Stomach (tissue), 8 donors: ENCODE measurements at regions not wholly inside any gene's neighbourhood (a gene's known extent, or its start where the extent isn't known, plus 50 kb on each side); places are given as distances from the start of the nearest gene placed in this dataset.

Source experiments
- DNase-seq, 2 donors: peaks; one replicate each; pipeline versions ENCODE4 v3.0.0 to v3.0.0-alpha.2; 2013 to 2019
- H3K27ac ChIP-seq, 5 donors: fragments of 200-600 bp in 4 of 5; sonication (generic) in 4 of 5; one replicate each; pipeline ENCODE4 v1.5.1; 2013 to 2019; ENCODE audit warnings: mild to moderate bottlenecking in 1 of 5, moderate library complexity in 1 of 5
- H3K27me3 ChIP-seq, 3 donors: fragments of 200-600 bp; sonication (generic); one replicate each; pipeline ENCODE4 v1.5.1; 2017 to 2019; ENCODE audit warnings: mixed run types in 1 of 3
- H3K36me3 ChIP-seq, 4 donors: fragments of 200-600 bp; sonication (generic); 1 replicate in 3 of 4; 2 replicates in 1 of 4; pipeline ENCODE4 v1.5.1; 2016 to 2019
- H3K4me1 ChIP-seq, 4 donors: fragments of 200-600 bp; sonication (generic); one replicate each; pipeline ENCODE4 v1.5.1; 2016 to 2019
- H3K4me3 ChIP-seq, 4 donors: fragments of 200-600 bp; sonication (generic) in 3 of 4; one replicate each; pipeline ENCODE4 v1.5.1; 2016 to 2019; ENCODE audit warnings: mild to moderate bottlenecking in 1 of 4
- H3K9me3 ChIP-seq, 4 donors: fragments of 200-600 bp; sonication (generic); one replicate each; pipeline ENCODE4 v1.5.1; 2016 to 2019
- CTCF ChIP-seq, 7 experiments: fragments of 450-650 bp in 4 of 7; fragments of 200-600 bp in 3 of 7; sonication (generic) in 3 of 7; IDR thresholded peaks; one replicate each; pipeline ENCODE4 v1.5.1; 2016 to 2019; ENCODE audit warnings: antibody characterized with exemption in 7 of 7, control low read depth in 2 of 7, mild to moderate bottlenecking in 1 of 7
- EP300 ChIP-seq: sonication (generic); formaldehyde crosslinking; IDR thresholded peaks from one replicate; pipeline ENCODE4 v1.6.1; 2017; ENCODE audit warnings: antibody characterized with exemption
- POLR2A ChIP-seq, 4 donors: fragments of 450-650 bp; IDR thresholded peaks; one replicate each; pipeline ENCODE4 v1.6.1; 2016; ENCODE audit warnings: antibody characterized with exemption in 4 of 4, control low read depth in 2 of 4, mild to moderate bottlenecking in 1 of 4, moderate library complexity in 1 of 4
- POLR2AphosphoS5 ChIP-seq, 3 donors: sonication (generic); formaldehyde crosslinking; IDR thresholded peaks; one replicate each; pipeline ENCODE4 v1.6.1; 2016; ENCODE audit warnings: antibody characterized with exemption in 3 of 3
- WGBS, 5 donors: extraction: QIAGEN DNeasy Blood & Tissue Kit in 3 of 5; methylation state at CpG; one replicate each; pipeline versions ENCODE4 v1.1.5 to v1.1.7; 2013 to 2018; 5-methylcytosine and 5-hydroxymethylcytosine counted together
- intact Hi-C: fragments of 100-400 bp; cut with DNase I; formaldehyde crosslinking; loops from one replicate; pipeline ENCODE4 v1.15.1; 2023; ENCODE audit warnings: low total_unique reads
- donor health status: healthy with polysubstance abuse.
- donor health status: Bipolar disorder and iron deficiency.
- donor health status: healthy.

DNA sequence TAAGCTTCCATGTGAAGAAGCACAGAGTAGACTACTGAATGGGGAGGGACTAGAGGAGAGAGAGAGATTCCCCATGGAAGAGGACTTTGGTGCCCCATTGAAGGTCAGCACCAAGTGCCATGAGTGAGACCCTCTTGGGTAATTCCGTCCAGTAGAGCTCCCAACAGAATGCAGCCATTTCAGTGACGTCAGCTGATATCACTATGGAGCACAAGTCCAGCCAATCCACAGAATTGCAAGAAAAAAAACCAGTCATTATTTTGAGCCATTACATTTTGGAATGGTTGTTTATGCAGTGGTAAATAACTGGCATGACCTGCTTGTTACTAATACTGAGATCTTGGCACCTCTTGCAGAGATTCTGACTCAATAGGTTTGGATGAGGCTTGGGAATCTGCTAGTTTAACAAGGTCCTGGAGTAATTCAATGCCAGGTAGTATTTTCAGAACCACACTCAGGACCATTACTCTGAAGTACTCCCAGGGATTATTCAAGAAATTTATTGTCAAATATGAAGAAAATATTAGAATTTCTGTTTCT is 52.6 kb upstream of the SP8 start:
- Histone ChIP-seq H3K9me3 (no peaks in the 10 kb centered on the region), H3K27ac (no peak overlapping the region), H3K36me3 (no peaks in the 10 kb centered on the region), H3K27me3 (no peaks in the 10 kb centered on the region), H3K4me3 (no peak overlapping the region), H3K4me1 (no peaks in the 10 kb centered on the region)
- intact Hi-C loops, result no loop called here
- 77 to 92% (median 85%) methylated on average over 2 of the region's 2 CpGs for WGBS, 5 donors
- no peak for TF ChIP-seq EP300
- no peak for TF ChIP-seq POLR2A (IDR thresholded peaks at IDR 0.05)
- TF ChIP-seq POLR2AphosphoS5 (IDR thresholded peaks at IDR 0.05), result no peak
- no peak for TF ChIP-seq CTCF (IDR thresholded peaks at IDR 0.05)
- DNase-seq, result no peak

DNA sequence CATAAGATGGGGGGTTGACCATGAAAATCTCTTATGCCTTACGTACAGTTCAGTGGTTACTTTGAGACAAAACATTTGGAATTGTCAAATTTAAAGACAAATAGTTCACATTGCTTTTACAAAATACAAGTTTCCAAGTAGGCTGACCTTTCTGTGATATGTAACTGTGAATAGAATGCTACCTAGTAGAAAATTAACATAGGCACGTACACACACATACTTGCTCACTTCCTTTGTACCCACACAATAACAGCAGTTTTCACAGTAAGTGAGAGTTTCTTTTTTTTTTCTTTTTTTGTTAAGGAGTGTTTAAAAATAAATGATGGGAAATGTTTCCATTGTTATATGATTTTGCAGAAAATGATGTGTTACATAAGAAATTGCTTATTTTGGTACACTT is 53.3 kb upstream of the SP8 start:
- no peak for DNase-seq
- intact Hi-C loops, result no loop called here
- Histone ChIP-seq H3K4me3 (no peak overlapping the region), H3K27me3 (no peaks in the 10 kb centered on the region), H3K4me1 (no peaks in the 10 kb centered on the region), H3K27ac (no peak overlapping the region), H3K36me3 (no peaks in the 10 kb centered on the region), H3K9me3 (no peaks in the 10 kb centered on the region)
- WGBS, 5 donors, result 41 to 49% (median 46%) methylated on average over 2 of the region's 2 CpGs
- TF ChIP-seq POLR2A (IDR thresholded peaks at IDR 0.05) (no peak), CTCF (IDR thresholded peaks at IDR 0.05) (no peak), POLR2AphosphoS5 (IDR thresholded peaks at IDR 0.05) (no peak), EP300 (no peak)

- Histone ChIP-seq H3K27ac (no peak overlapping the region), H3K9me3 (no peaks in the 10 kb centered on the region), H3K36me3 (no peaks in the 10 kb centered on the region), H3K27me3 (no peaks in the 10 kb centered on the region), H3K4me3 (no peak overlapping the region), H3K4me1 (no peaks in the 10 kb centered on the region)
- intact Hi-C loops, result no loop called here
- WGBS, 5 donors, result 75 to 89% (median 81%) methylated on average over 6 of the region's 6 CpGs
- no peak for DNase-seq
- TF ChIP-seq EP300 (no peak), POLR2A (IDR thresholded peaks at IDR 0.05) (no peak), CTCF (IDR thresholded peaks at IDR 0.05) (no peak)
Observed at GRCh38 chr7:20846791-20847190, 60.1 kb upstream of the SP8 start.

- no peak overlapping the region for H3K4me3 ChIP-seq
- no peak overlapping the region for H3K27ac ChIP-seq
- H3K36me3 ChIP-seq, result no peaks in the 10 kb centered on the region
- no peak for TF ChIP-seq CTCF (IDR thresholded peaks at IDR 0.05)
- TF ChIP-seq EP300, result no peak
- no peak for TF ChIP-seq POLR2A (IDR thresholded peaks at IDR 0.05)
- no peak for TF ChIP-seq POLR2AphosphoS5 (IDR thresholded peaks at IDR 0.05)
- H3K27me3 ChIP-seq, result no peaks in the 10 kb centered on the region
- no peaks in the 10 kb centered on the region for H3K9me3 ChIP-seq
- 67 to 75% (median 68%) methylated on average over 3 of the region's 3 CpGs for WGBS, 5 donors
- no peaks in the 10 kb centered on the region for H3K4me1 ChIP-seq
- intact Hi-C loops, result no loop called here
- no peak for DNase-seq
Observed at GRCh38 chr7:20858951-20859350, 72.3 kb upstream of the SP8 start.
